ENCODE measurements at regions not wholly inside any gene's neighbourhood (a gene's known extent, or its start where the extent isn't known, plus 50 kb on each side); places are given as distances from the start of the nearest gene placed in this dataset.
"Not testable (repeated sequence)": the region's sequence is repeated elsewhere in the genome, so short reads cannot be mapped to it uniquely, and the experiment has no call there.

GRCh38 chr5:136546441-136546840 lies 181.1 kb upstream of the TRPC7 start:
- not testable (repeated sequence) for H3K4me1 Mint-ChIP-seq

DNA sequence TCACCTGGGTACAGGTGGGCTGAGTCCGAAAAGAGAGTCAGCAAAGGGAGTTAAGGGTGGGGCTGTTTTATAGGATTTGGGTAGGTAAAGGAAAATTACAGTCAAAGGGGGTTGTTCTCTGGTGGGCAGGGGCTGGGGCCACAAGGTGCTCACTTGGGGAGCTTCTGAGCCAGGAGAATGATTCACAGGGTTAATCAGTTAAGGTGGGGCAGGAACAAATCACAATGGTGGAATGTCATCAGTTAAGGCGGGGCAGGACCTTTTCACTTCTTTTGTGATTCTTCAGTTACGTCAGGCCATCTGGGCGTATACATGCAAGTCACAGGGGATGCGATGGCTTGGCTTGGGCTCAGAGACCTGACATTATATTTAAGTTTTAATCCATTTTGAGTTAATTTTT lies 179.7 kb upstream of the TRPC7 start:
- intact Hi-C loops (cut with micrococcal nuclease); H3K36me3 Mint-ChIP-seq; H3K27ac Mint-ChIP-seq; DNase-seq; H3K4me3 Mint-ChIP-seq; H3K4me1 ChIP-seq (ENCODE audit: control insufficient read depth, insufficient read depth, low read length); H3K9me3 ChIP-seq (ENCODE audit: control insufficient read depth, insufficient read depth, low read length); H3K27ac ChIP-seq (ENCODE audit: low read length); ATAC-seq; H3K36me3 ChIP-seq (ENCODE audit: control insufficient read depth, insufficient read depth, low read length); H3K4me3 ChIP-seq (ENCODE audit: low read length); H3K4me1 Mint-ChIP-seq; H3K27me3 ChIP-seq (ENCODE audit: control insufficient read depth, insufficient read depth, low read length); H3K27me3 Mint-ChIP-seq (ENCODE audit: low read depth in 2 of 2): not testable (repeated sequence)
- 91% methylated on average over 5 of the region's 5 CpGs for whole genome bisulfite sequencing (ENCODE audit: insufficient coverage)
- peaks cover 19 to 28% of the 10 kb centered on the region in 2 donors for H3K9me3 Mint-ChIP-seq

More at GRCh38 chr5:136546441-136546840, 181.1 kb upstream of the TRPC7 start:
- H3K4me1 ChIP-seq (ENCODE audit: control insufficient read depth, insufficient read depth, low read length); H3K27me3 Mint-ChIP-seq (ENCODE audit: low read depth in 2 of 2); ATAC-seq; H3K27me3 ChIP-seq (ENCODE audit: control insufficient read depth, insufficient read depth, low read length); intact Hi-C loops (cut with micrococcal nuclease); H3K4me3 Mint-ChIP-seq; DNase-seq; H3K27ac Mint-ChIP-seq; H3K36me3 Mint-ChIP-seq; H3K9me3 ChIP-seq (ENCODE audit: control insufficient read depth, insufficient read depth, low read length); H3K36me3 ChIP-seq (ENCODE audit: control insufficient read depth, insufficient read depth, low read length); H3K27ac ChIP-seq (ENCODE audit: low read length); H3K4me3 ChIP-seq (ENCODE audit: low read length): not testable (repeated sequence)
- WGBS (ENCODE audit: insufficient coverage): 93% methylated on average over 1 of the region's 3 CpGs
- H3K9me3 Mint-ChIP-seq: peaks cover 23 to 32% of the 10 kb centered on the region in 2 donors

DNA sequence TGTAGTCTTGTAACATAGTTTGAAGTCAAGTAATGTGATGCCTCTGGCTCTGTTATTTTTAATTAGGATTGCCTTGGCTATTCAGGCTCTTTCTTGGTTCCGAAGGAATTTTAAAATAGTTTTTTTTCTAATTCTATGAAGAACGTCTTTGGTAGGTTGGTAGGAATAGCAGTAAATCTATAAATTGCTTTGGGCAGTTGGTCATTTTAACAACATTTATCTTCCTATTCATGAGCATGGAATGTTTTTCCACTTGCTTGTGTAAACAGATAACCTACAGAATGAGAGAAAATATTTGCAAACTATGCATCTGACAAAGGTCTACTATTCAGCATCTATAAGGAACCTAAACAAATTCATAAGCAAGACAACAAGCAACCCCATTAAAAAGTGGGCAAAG lies 173.2 kb upstream of the TRPC7 start:
- Mint-ChIP-seq H3K27me3 (ENCODE audit: low read depth in 2 of 2) (no peaks in the 10 kb centered on the region), H3K9me3 (peaks cover 8 to 14% of the 10 kb centered on the region in 2 donors), H3K4me1 (no peaks in the 10 kb centered on the region), H3K27ac (no peak overlapping the region), H3K36me3 (no peaks in the 10 kb centered on the region), H3K4me3 (no peak overlapping the region)
- H3K27ac ChIP-seq (ENCODE audit: low read length): no peak overlapping the region
- TF ChIP-seq, protein P1, sequence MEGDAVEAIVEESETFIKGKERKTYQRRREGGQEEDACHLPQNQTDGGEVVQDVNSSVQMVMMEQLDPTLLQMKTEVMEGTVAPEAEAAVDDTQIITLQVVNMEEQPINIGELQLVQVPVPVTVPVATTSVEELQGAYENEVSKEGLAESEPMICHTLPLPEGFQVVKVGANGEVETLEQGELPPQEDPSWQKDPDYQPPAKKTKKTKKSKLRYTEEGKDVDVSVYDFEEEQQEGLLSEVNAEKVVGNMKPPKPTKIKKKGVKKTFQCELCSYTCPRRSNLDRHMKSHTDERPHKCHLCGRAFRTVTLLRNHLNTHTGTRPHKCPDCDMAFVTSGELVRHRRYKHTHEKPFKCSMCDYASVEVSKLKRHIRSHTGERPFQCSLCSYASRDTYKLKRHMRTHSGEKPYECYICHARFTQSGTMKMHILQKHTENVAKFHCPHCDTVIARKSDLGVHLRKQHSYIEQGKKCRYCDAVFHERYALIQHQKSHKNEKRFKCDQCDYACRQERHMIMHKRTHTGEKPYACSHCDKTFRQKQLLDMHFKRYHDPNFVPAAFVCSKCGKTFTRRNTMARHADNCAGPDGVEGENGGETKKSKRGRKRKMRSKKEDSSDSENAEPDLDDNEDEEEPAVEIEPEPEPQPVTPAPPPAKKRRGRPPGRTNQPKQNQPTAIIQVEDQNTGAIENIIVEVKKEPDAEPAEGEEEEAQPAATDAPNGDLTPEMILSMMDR (IDR thresholded peaks at IDR 0.05): no peak
- no peak for DNase-seq
- no peaks in the 10 kb centered on the region for H3K36me3 ChIP-seq (ENCODE audit: control insufficient read depth, insufficient read depth, low read length)
- ATAC-seq: no peak
- H3K9me3 ChIP-seq (ENCODE audit: control insufficient read depth, insufficient read depth, low read length): no peaks in the 10 kb centered on the region
- no peaks in the 10 kb centered on the region for H3K27me3 ChIP-seq (ENCODE audit: control insufficient read depth, insufficient read depth, low read length)
- H3K4me3 ChIP-seq (ENCODE audit: low read length): no peak overlapping the region
- no peaks in the 10 kb centered on the region for H3K4me1 ChIP-seq (ENCODE audit: control insufficient read depth, insufficient read depth, low read length)
- 83% methylated on average over 1 of the region's 2 CpGs for WGBS (ENCODE audit: insufficient coverage)
- intact Hi-C loops (cut with micrococcal nuclease): no loop called here

- H3K27me3 ChIP-seq (ENCODE audit: control insufficient read depth, insufficient read depth, low read length): no peaks in the 10 kb centered on the region
- Mint-ChIP-seq H3K27me3 (ENCODE audit: low read depth in 2 of 2) (no peaks in the 10 kb centered on the region), H3K4me3 (no peak overlapping the region), H3K27ac (no peak overlapping the region), H3K4me1 (no peaks in the 10 kb centered on the region), H3K36me3 (no peaks in the 10 kb centered on the region), H3K9me3 (peaks cover 0 to 8% of the 10 kb centered on the region in 2 donors)
- H3K9me3 ChIP-seq (ENCODE audit: control insufficient read depth, insufficient read depth, low read length): peaks cover 6% of the 10 kb centered on the region
- no peak overlapping the region for H3K4me3 ChIP-seq (ENCODE audit: low read length)
- TF ChIP-seq, protein P1 (IDR thresholded peaks at IDR 0.05): no peak
- DNase-seq (no peak), ATAC-seq (no peak)
- H3K4me1 ChIP-seq (ENCODE audit: control insufficient read depth, insufficient read depth, low read length): no peaks in the 10 kb centered on the region
- H3K27ac ChIP-seq (ENCODE audit: low read length): no peak overlapping the region
- intact Hi-C loops (cut with micrococcal nuclease): no loop called here
- no peaks in the 10 kb centered on the region for H3K36me3 ChIP-seq (ENCODE audit: control insufficient read depth, insufficient read depth, low read length)
Observed at GRCh38 chr5:136529081-136529480, 163.7 kb upstream of the TRPC7 start.

Measured in natural killer cell (primary cell).